NCI-H460 (cell line): ENCODE measurements at regions not wholly inside any gene's neighbourhood (a gene's known extent, or its start where the extent isn't known, plus 50 kb on each side); places are given as distances from the start of the nearest gene placed in this dataset.

Experiments
- DNase-seq: peaks from one replicate; pipeline ENCODE4 v3.0.0-alpha.2; 2016; ENCODE audit warnings: low read depth; ENCODE audit errors: extremely low read depth

GRCh38 chr3:16658004-16658924 is 53.0 kb upstream of the DAZL start:
- no peak for DNase-seq

DNA sequence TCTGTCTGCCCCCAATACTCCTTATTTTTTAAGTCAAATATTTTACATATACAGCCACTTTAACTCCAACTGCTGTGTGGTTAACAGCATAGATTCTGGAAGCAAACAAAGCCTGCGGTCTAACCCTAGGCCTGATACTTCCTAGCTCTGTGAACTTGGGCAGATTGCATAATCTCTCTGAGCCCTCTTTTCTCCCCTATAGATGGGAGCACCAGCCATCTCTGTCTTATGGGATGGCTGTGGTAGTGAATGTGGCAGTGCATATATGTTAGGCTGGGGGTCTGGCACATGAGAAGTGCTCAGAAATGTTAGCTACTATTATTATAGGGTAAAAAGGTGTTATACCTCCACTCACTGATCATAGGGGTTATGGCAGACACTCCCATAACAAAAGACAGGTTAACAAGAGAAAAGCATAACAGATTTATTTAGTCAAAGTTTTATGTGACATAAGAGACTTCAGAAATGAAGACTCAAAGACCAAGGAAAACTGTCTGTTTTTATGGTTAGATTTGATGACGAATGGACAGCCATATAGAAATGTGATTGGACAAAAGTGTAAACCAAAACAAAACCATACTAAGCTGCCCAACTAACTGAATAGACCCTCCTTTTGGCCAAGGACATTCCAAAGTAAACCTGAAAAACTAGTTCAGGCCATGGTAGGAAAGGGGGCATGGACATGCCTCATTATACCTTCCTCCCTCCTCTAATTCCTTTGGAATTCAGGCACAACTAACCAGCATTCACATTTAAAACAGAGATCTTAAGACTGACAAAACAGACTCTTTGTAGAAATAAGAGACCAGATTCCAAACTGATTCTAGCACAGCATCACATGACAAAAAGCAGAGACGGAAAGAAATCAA is 53.9 kb upstream of the DAZL start:
- DNase-seq = no peak

DNA sequence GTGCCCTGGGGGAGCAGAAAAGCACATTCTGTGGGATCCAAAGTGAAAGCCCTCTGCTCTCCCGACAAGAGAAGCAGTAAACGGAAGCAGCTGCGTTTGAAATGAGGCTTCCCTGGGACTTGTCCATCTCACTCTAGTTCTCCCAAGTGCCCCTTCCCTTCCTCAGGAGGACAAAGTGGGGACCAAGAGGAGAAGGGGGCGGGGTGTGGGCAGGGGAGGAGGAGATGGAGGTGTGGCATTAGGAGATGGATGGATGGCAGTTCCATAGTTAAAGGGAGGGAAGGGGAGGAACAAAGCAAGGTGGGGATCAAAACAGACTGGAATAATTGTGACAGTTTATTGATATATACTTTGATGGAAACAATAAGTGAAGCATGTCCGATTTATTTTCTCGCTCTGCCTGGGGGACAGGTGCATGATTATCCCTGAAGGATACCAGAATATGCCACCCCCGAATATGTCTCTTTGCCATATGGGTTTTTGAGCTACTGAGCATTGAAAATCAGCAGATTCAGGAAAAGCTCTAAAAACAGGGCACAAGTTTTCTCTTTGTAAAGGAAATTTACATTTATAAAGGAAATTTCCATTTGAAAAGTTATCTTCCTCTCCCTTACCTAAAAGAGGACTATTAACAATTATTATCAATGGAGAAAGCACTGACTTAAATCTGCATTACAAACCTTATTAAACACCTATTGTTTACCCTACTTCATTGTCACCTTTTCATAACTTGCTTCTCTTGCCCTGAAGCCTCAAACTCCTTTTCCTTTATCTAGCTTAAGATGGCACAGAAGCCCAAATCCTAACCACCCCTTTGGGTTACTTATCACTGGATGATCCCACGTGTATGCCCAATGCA is 58.9 kb upstream of the DAZL start:
- no peak for DNase-seq

GRCh38 chr3:16665282-16665741 is 60.1 kb upstream of the DAZL start:
- peak; percentile 59 for DNase-seq

DNA sequence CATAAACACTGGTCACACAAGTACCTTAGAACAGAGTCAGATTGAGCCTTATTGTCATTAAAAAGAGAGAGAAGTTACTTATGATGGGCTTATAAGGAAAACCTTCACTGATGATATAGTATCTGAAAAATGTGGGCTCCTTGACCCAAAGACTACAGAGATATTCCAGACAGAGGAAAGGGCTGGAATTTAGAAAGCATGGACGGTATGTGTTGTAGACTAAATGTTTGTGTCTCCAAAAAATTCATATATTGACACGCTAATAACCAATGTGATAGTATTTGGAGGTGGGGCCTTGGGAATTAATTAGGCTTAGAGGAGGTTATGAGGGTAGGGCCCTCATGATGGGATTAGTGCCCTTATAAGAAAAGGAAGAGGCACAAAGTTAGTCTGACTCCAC is 61.0 kb upstream of the DAZL start:
- no peak for DNase-seq

- no peak for DNase-seq
Observed at GRCh38 chr3:16667633-16668032, 62.4 kb upstream of the DAZL start.

DNA sequence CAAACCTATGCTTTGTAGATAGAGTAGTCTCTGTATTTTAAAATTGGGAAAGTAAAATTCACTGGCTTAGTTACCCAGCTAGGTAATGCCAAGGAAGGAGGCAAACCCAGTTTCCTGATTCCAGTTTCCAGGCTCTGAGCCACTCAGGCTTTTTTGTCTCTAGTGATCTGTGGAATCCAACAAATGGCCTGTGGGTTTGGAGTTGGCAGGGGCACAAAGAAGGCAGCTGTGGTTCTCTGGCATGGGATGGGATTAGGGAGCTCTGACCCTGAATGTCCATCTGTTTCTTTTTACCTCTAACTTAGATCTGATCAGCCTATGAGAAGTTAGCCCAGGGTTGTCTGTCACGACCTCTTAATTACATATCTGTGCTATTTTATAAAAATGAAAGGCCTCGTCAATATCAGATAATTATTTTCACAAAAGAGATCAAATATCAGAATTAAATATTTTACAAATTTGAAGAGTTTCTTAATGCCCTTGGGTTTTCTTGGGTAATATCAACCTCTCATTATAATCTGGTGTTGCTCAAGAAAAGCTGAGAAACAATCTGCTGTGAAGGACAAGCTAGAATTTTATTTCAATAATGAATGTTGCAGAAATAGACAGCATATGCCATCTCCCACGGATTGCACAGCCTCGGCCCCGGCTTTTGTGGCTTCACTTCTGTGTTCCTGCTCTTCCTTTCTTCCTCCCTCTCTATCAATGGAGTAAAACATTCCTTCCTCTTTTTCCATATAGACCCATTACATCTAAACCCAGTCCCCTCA is 63.7 kb upstream of the DAZL start:
- DNase-seq = no peak

- DNase-seq = no peak
Observed at GRCh38 chr3:16670191-16670590, 65.0 kb upstream of the DAZL start.

- DNase-seq = no peak
Observed at GRCh38 chr3:16671690-16672089, 66.5 kb upstream of the DAZL start.

DNA sequence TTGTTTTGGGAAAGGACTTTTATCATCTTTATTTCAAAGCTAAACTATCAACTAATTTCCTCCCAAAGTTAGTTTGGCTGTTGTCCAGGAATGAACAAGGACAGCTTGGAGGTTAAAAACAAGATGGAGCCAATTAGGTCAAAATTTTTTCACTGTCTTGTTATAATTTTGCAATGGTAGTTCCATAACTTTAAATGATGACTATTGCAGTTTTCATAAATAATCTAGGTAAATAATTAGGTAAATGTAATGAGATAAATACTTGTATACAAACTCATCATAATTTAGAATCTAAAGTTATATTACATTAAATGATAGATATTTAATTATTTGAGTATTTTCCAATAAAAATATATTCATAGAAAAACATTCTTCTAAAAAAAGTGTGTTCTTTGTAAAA is 68.3 kb upstream of the DAZL start:
- DNase-seq = no peak

DNA sequence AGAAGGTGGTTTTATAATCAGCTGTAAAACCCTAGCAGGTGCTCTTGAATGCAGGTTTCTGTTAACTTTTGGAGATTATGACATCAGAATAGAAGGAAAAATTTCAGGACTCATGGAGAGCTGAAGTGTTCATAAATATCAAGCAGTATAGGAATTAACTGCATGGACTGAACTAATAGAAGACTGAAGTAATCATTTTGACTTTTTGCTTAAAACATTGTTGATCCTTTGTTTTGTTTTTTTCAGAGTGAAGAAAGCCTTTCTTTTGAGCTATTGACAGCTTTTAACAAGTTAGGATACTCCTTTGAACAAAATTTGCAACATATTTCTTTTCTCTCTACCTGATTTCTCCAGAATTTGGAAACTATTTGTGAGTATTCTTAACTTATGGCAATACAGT is 70.6 kb upstream of the DAZL start:
- DNase-seq = no peak

DNA sequence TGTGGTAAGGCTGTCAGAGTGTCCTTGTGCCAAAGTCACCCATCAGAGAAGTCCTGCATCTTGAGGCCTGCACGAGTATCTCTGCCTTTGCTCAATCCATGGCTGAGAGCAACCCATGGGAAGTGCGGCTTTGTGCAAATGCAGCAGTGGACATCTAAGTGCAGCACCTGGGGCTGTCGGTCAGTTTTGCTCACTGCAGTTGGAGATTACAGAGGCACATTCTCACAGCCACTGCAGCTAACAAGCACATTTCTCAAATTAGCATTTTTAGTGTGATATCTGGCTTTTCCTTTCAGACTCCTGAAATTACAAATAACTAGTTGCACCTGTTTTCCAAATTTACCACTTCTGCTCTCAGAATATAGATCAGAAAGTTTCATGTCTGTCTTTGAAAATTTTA is 81.5 kb upstream of the DAZL start:
- DNase-seq = no peak

DNA sequence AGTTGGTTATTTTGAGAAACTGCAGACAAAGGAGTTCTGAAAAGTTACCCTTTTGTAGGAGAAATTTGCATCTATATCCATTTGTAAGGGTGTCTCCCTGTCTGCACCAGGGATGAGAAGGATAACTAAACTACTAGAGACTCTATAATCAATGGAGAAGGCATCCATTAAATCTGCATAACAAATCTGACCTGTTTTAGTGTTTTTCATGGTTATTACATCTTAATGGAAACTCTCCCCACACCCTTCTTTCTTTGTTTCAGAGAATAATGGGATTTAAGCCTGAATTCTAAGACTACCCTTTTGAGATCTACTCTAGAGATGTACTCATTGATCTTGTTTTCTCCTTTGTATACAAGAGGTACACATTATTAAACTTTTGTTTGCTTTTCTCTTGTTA is 82.0 kb upstream of the DAZL start:
- DNase-seq = no peak

- no peak for DNase-seq
Observed at GRCh38 chr3:16692486-16693344, 87.5 kb upstream of the DAZL start.

GRCh38 chr3:16693820-16694219 is 88.6 kb upstream of the DAZL start:
- DNase-seq = no peak

DNA sequence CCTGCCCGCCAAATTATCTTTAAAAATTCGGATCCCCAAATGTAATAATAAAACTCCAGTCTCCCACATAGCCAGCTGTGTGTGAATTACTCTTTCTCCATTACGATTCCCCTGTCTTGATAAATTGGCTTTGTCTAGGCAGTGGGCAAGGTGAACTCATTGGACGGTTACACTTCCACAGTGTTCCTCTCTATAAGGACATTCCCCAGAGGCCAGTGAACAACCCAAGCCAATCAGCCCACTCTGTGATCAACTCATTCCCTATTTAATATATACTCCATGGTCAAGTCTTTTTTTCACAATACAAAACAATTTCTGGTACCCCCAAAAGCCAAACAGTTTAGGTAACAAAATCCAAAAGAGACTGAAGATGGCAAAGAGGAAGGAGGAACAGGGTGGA is 90.5 kb upstream of the DAZL start:
- DNase-seq = no peak

DNA sequence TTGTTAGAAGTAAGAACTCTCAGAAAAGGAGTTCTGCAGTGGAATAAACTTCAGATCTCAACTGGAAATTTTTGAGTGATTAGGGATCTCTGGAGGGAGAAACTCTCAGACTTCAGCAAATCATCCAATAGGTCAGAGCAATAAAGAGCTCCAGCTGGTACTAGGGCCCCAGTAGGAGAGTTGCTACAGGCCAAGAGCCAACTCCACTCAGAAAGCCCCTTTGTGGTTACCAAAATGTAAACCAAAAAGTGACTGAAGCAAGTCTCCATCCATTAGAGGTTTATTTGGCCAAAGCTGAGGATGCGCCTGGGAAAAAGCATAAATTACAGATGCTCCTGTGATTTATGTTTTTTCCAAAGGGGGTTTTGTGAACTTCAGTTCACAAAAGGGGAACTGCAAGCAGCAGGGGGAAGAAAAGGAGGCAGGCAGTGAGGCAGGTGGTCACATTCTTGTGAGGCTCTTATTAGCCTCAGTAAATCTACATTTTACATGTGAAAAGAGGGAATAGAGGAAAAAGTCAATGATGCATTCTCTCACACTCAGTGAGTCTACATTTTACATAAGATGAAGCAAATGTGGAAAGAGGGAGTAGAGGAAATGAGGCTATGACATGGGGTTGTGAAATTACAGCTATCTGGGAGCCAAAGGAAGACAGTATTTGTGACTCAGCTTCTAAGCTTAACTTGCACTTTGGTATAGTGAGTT is 92.4 kb upstream of the DAZL start:
- peak; percentile 61 for DNase-seq

DNA sequence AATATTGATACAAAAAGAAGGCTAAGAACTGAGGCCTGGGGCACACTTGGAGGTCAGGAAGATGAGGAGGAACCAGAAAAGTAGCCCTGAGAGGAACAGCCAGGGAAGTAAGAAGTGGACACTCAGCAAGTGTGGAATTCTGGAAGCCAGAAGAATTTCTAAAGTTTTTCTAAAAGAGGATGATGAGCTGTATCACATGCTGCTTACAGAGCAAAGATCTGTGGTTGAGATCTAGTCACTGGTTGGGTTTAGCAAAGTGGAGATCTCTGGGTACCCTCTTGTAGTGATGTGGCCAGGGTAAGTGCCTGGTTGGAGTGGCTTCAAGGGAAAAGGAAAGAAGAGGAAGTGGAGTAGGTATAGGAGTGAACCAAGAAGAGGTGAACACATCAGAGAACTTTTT is 95.4 kb upstream of the DAZL start:
- DNase-seq = no peak
